HepG2 (cell line): ENCODE measurements at regions not wholly inside any gene's neighbourhood (a gene's known extent, or its start where the extent isn't known, plus 50 kb on each side); places are given as distances from the start of the nearest gene placed in this dataset.

Experiments
- ATAC-seq: fragments of 200-7000 bp; cut with Tn5 transposase; 3 replicates; pipeline ENCODE4 v1.9.1; 2020; ENCODE audit warnings: mild to moderate bottlenecking, moderate library complexity
- BruUV-seq: library from RNA; stranded (reverse); fragments of 400-500 nt; replicated peaks from 2 replicates; lab custom pipeline; 2021; lab: Mats Ljungman, UMichigan
- CTCF ChIA-PET: fragments of 300-600 bp; formaldehyde crosslinking; extraction: SDS; loops from one replicate; lab custom pipeline; 2021; ENCODE audit warnings: low total read pairs, inconsistent platforms, low intra/inter-chr PET ratio; lab: Yijun Ruan, JAX
- POLR2A ChIA-PET: fragments of 350-600 bp; sonication (Branson Sonifier 250); formaldehyde crosslinking; loops from one replicate; lab custom pipeline; 2020; ENCODE audit warnings: antibody characterized with exemption, inconsistent platforms; lab: Yijun Ruan, JAX
- DNase-seq: peaks from one replicate; pipeline ENCODE4 v3.0.0-alpha.2; 2015; ENCODE audit warnings: low spot score
- FAIRE-seq: peaks from 3 replicates; lab custom pipeline; 2011; peaks lifted over from hg19 to GRCh38; lab: Jason Lieb, UNC
- H2AFZ ChIP-seq: one replicate; pipeline ENCODE4 v1.6.1; 2011; ENCODE audit warnings: low read length, inconsistent platforms
- H3K27ac ChIP-seq: fragments of 300-600 bp; 3 replicates; pipeline ENCODE4 v1.8.0; 2011; ENCODE audit warnings: mixed run types, mild to moderate bottlenecking, mixed read lengths, low read length, inconsistent platforms; ENCODE audit not compliant: insufficient read depth; ENCODE audit errors: extremely low read length
- H3K27me3 ChIP-seq, 2 experiments: fragments of 200-600 bp in 1 of 2; 2 replicates in 1 of 2; 3 replicates in 1 of 2; pipeline versions ENCODE4 v1.6.0 to v1.8.0; 2011; ENCODE audit warnings: low read length in 2 of 2, mild to moderate bottlenecking in 2 of 2, moderate library complexity in 2 of 2, inconsistent platforms in 1 of 2; ENCODE audit not compliant: insufficient read depth in 2 of 2, control insufficient read depth in 1 of 2
- H3K36me3 ChIP-seq, 2 experiments: fragments of 200-600 bp in 1 of 2; replicated peaks in 1 of 2; 2 replicates in 1 of 2; 3 replicates in 1 of 2; pipeline versions ENCODE4 v1.5.1 to v1.8.0; 2011; ENCODE audit warnings: low read length in 2 of 2, inconsistent platforms in 1 of 2; ENCODE audit not compliant: insufficient read depth in 2 of 2, control insufficient read depth in 1 of 2
- H3K4me1 ChIP-seq: 2 replicates; pipeline ENCODE4 v1.5.1; 2012; ENCODE audit warnings: low read length, inconsistent platforms; ENCODE audit not compliant: insufficient read depth
- H3K4me2 ChIP-seq: 2 replicates; pipeline ENCODE4 v1.6.0; 2011; ENCODE audit warnings: low read depth, low read length, inconsistent platforms
- H3K4me3 ChIP-seq, 3 experiments: fragments of 200-600 bp in 1 of 3; sonication (generic), shearing (Covaris generic) in 1 of 3; replicated peaks in 1 of 3; 2 replicates each; pipeline ENCODE4 v1.5.1; 2011 to 2016; ENCODE audit warnings: low read length in 3 of 3, inconsistent platforms in 2 of 3, low read depth in 2 of 3, mild to moderate bottlenecking in 2 of 3, control low read depth in 1 of 3, mixed read lengths in 1 of 3; ENCODE audit not compliant: insufficient read depth in 1 of 3
- H3K79me2 ChIP-seq: one replicate; pipeline ENCODE4 v1.6.1; 2011; ENCODE audit warnings: low read length, inconsistent platforms; ENCODE audit not compliant: insufficient read depth
- H3K9ac ChIP-seq: 2 replicates; pipeline ENCODE4 v1.6.0; 2011; ENCODE audit warnings: mild to moderate bottlenecking, low read depth, low read length, inconsistent platforms; ENCODE audit not compliant: insufficient read depth
- H3K9me3 ChIP-seq: 2 replicates; pipeline ENCODE4 v1.5.1; 2012; ENCODE audit warnings: mild to moderate bottlenecking, low read length
- H4K20me1 ChIP-seq: 2 replicates; pipeline ENCODE4 v1.6.0; 2011; ENCODE audit warnings: inconsistent platforms, mild to moderate bottlenecking, low read length, moderate library complexity; ENCODE audit not compliant: insufficient read depth
- CBFB ChIP-seq: sonication (generic); formaldehyde crosslinking; IDR thresholded peaks from 2 replicates; pipeline ENCODE4 v1.4.0; 2020; ENCODE audit warnings: missing genetic modification reagents
- ELF3 ChIP-seq: IDR thresholded peaks from 2 replicates; pipeline ENCODE4 v1.6.1; 2016; ENCODE audit warnings: missing genetic modification reagents, missing compliant biosample characterization
- FOSL2 ChIP-seq: sonication (generic); formaldehyde crosslinking; IDR thresholded peaks from 2 replicates; pipeline ENCODE4 v1.4.0; 2020; ENCODE audit warnings: missing genetic modification reagents
- GZF1 ChIP-seq: sonication (generic); formaldehyde crosslinking; IDR thresholded peaks from 2 replicates; pipeline ENCODE4 v1.5.1; 2020; ENCODE audit warnings: mild to moderate bottlenecking, missing genetic modification reagents
- MIXL1 ChIP-seq: IDR thresholded peaks from 2 replicates; pipeline ENCODE4 v1.6.1; 2016
- SCMH1 ChIP-seq: sonication (generic); formaldehyde crosslinking; IDR thresholded peaks from 2 replicates; pipeline ENCODE4 v1.9.0; 2021; ENCODE audit warnings: missing genetic modification reagents, mild to moderate bottlenecking, borderline replicate concordance
- TAF15 ChIP-seq: fragments of 200-400 bp; formaldehyde crosslinking; IDR thresholded peaks from one replicate; pipeline ENCODE4 v1.6.1; 2018; ENCODE audit warnings: mild to moderate bottlenecking, low read depth, low read length; ENCODE audit not compliant: poor library complexity, severe bottlenecking
- THAP8 ChIP-seq: sonication (generic); formaldehyde crosslinking; IDR thresholded peaks from 2 replicates; pipeline ENCODE4 v1.5.1; 2020; ENCODE audit warnings: missing genetic modification reagents, mild to moderate bottlenecking, borderline replicate concordance
- ZBTB39 ChIP-seq: sonication (generic); formaldehyde crosslinking; IDR thresholded peaks from 2 replicates; pipeline ENCODE4 v1.5.0; 2020; ENCODE audit warnings: missing genetic modification reagents
- ZBTB42 ChIP-seq: sonication (generic); formaldehyde crosslinking; IDR thresholded peaks from 2 replicates; pipeline ENCODE4 v1.5.0; 2020; ENCODE audit warnings: mild to moderate bottlenecking, missing genetic modification reagents
- ZMAT3 ChIP-seq: sonication (generic); formaldehyde crosslinking; conservative IDR thresholded peaks from 2 replicates; pipeline ENCODE4 v1.7.0; 2021; ENCODE audit warnings: missing genetic modification reagents
- ZNF235 ChIP-seq: sonication (generic); formaldehyde crosslinking; IDR thresholded peaks from 2 replicates; pipeline ENCODE4 v1.8.1; 2023; ENCODE audit warnings: mild to moderate bottlenecking, missing genetic modification reagents, borderline replicate concordance
- ZNF749 ChIP-seq: sonication (generic); formaldehyde crosslinking; IDR thresholded peaks from 2 replicates; pipeline ENCODE4 v1.8.0; 2022; ENCODE audit warnings: mild to moderate bottlenecking, missing genetic modification reagents, moderate library complexity, borderline replicate concordance
- WGBS: methylation state at CpG from one replicate; pipeline ENCODE4 v1.1.6; 2017; ENCODE audit warnings: low lambda C conversion rate; 5-methylcytosine and 5-hydroxymethylcytosine counted together
- in situ Hi-C: cut with HindIII; loops from 2 replicates; pipeline ENCODE4 v1.10.0; 2017; ENCODE audit warnings: low pct_unique_long_range_greater_than_20kb; ENCODE audit not compliant: extremely low pct_ligation_motif_present
- intact Hi-C: fragments of 100-400 bp; cut with micrococcal nuclease; formaldehyde crosslinking; loops from one replicate; pipeline ENCODE4 v1.10.0; 2022; ENCODE audit not compliant: unreplicated experiment
- TF ChIP-seq, protein P1 (sequence below): sonication (generic); formaldehyde crosslinking; IDR thresholded peaks from 2 replicates; pipeline ENCODE4 v1.4.0; 2020; ENCODE audit warnings: missing genetic modification reagents

DNA sequence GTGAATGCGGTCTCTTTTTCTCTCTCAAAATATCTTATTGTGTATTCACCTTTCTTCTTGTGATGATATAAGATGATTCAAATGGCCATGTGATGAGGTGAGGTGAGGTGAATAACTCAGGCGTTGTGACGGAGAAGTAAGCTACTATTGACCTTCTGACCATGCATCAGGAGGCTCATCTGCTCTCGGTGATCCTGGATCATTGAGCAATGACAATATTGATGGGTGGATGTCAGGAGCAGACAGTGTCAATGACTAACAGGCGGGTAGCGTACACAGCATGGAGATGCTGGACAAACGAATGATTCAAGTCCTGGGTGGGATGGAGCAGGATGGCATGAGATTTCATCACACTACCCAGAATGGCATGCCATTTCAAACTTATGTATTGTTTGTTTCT lies 119.6 kb downstream of the PXDC1 start:
- ATAC-seq: no peak
- no peak for DNase-seq
- Histone ChIP-seq H4K20me1 (no peaks in the 10 kb centered on the region), H3K4me1 (0 out of 2 replicates have a peak, but pooled peaks cover 4% of the 10 kb centered on the region), H3K27me3 (peaks cover 2 to 33% of the 10 kb centered on the region in 2 experiments; a peak in 4 of 5 replicates), H3K4me2 (no peak overlapping the region), H3K27ac (no peak overlapping the region), H2AFZ (no peak overlapping the region), H3K9me3 (no peaks in the 10 kb centered on the region), H3K36me3 (no peaks in the 10 kb centered on the region), H3K4me3 (no peak overlapping the region), H3K9ac (no peak overlapping the region), H3K79me2 (no peaks in the 10 kb centered on the region)
- TF ChIP-seq FOSL2 (CRISPR knock-in tag) (0 out of 2 replicates have a peak, but pooled peaks have one; percentile 40), TAF15 (no peak), MIXL1 (CRISPR knock-in tag) (no peak)
- POLR2A ChIA-PET: no interaction called here
- in situ Hi-C loops (no loop called here), intact Hi-C loops (loop anchor here (1.0 kb wide), 1 partner anchor 12 kb away; no protein-coding TSS in a partner anchor)
- BruUV-seq: no TSS peak
- 21% methylated on average over 7 of the region's 7 CpGs for WGBS
- FAIRE-seq: no peak
- CTCF ChIA-PET: no interaction called here

DNA sequence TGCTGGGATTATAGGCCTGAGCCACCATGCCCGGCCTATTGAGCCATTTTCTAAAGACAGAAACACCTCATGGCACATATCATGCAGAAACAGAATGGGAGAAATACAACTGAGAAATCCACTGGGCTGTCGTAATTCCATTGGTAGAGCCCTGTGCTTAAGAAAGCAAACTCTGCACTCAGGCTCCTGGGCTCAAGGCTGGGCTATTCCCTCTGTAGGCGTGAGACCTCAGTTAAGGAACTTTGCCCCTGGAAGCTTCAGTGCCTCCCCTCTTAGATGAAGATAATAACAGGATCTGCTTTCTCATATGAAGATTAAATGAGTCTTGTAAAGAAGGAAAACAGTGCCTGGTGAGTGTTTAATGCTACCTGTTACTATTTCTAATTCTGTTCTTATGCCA lies 120.3 kb downstream of the PXDC1 start:
- ChIA-PET POLR2A (no interaction called here), CTCF (no interaction called here)
- 29% methylated on average over 3 of the region's 3 CpGs for WGBS
- BruUV-seq: no TSS peak
- no peaks in the 10 kb centered on the region for H4K20me1 ChIP-seq
- no peaks in the 10 kb centered on the region for H3K36me3 ChIP-seq
- H3K9ac ChIP-seq: no peak overlapping the region
- no peak overlapping the region for H3K27ac ChIP-seq
- no peak for FAIRE-seq
- no peak overlapping the region for H3K4me3 ChIP-seq
- intact Hi-C loops: no loop called here
- H3K9me3 ChIP-seq: no peaks in the 10 kb centered on the region
- no peak overlapping the region for H3K4me2 ChIP-seq
- H3K79me2 ChIP-seq: no peaks in the 10 kb centered on the region
- peaks cover 2 to 37% of the 10 kb centered on the region in 2 experiments; a peak in 4 of 5 replicates for H3K27me3 ChIP-seq
- H3K4me1 ChIP-seq: 0 out of 2 replicates have a peak, but pooled peaks cover 4% of the 10 kb centered on the region
- no peak overlapping the region for H2AFZ ChIP-seq
- no peak for ATAC-seq
- no peak for DNase-seq
- in situ Hi-C loops: no loop called here
- TF ChIP-seq ZNF749 (CRISPR knock-in tag) (no peak), ZMAT3 (CRISPR knock-in tag) (no peak), SCMH1 (no peak), THAP8 (CRISPR knock-in tag) (no peak), ZBTB39 (CRISPR knock-in tag) (no peak), ELF3 (CRISPR knock-in tag) (no peak), GZF1 (CRISPR knock-in tag) (no peak), ZNF235 (CRISPR knock-in tag) (no peak), ZBTB42 (CRISPR knock-in tag) (no peak), CBFB (CRISPR knock-in tag) (no peak)
- TF ChIP-seq, protein P1, sequence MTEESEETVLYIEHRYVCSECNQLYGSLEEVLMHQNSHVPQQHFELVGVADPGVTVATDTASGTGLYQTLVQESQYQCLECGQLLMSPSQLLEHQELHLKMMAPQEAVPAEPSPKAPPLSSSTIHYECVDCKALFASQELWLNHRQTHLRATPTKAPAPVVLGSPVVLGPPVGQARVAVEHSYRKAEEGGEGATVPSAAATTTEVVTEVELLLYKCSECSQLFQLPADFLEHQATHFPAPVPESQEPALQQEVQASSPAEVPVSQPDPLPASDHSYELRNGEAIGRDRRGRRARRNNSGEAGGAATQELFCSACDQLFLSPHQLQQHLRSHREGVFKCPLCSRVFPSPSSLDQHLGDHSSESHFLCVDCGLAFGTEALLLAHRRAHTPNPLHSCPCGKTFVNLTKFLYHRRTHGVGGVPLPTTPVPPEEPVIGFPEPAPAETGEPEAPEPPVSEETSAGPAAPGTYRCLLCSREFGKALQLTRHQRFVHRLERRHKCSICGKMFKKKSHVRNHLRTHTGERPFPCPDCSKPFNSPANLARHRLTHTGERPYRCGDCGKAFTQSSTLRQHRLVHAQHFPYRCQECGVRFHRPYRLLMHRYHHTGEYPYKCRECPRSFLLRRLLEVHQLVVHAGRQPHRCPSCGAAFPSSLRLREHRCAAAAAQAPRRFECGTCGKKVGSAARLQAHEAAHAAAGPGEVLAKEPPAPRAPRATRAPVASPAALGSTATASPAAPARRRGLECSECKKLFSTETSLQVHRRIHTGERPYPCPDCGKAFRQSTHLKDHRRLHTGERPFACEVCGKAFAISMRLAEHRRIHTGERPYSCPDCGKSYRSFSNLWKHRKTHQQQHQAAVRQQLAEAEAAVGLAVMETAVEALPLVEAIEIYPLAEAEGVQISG (CRISPR knock-in tag): no peak
